ENCODE measurements at regions not wholly inside any gene's neighbourhood (a gene's known extent, or its start where the extent isn't known, plus 50 kb on each side); places are given as distances from the start of the nearest gene placed in this dataset.

DNA sequence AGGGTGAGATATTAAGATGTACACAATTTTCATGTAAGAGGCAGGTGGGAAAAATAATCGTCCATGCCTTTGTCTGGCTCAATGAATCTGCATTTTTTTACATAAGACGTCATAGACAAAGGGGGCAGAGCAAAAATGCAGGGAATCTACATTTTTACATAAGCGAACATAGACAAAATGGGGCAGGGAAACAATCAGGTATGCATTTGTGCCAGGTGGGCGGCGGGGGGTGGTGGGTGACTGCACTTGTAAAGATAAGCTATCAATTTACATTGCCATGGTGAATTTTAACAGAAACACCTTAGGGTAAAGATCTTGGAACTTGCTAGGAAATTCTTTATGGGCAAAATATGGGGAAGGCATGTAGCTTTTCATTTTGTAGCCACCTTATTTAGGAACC, 96.3 kb upstream of the CES5A start:
- no peak for TF ChIP-seq CTCF (IDR thresholded peaks at IDR 0.05)
- Histone ChIP-seq H3K9me3 (no peaks in the 10 kb centered on the region), H3K27ac (no peak overlapping the region), H3K4me1 (no peaks in the 10 kb centered on the region), H3K27me3 (no peaks in the 10 kb centered on the region), H3K4me3 (no peak overlapping the region), H3K36me3 (no peaks in the 10 kb centered on the region)
- ATAC-seq (no peak), DNase-seq (no peak)
- intact Hi-C loops (cut with DNase I): no loop called here

- Histone ChIP-seq H3K36me3 (no peaks in the 10 kb centered on the region), H3K4me3 (no peak overlapping the region), H3K4me1 (no peaks in the 10 kb centered on the region), H3K27ac (no peak overlapping the region), H3K27me3 (no peaks in the 10 kb centered on the region), H3K9me3 (no peaks in the 10 kb centered on the region)
- intact Hi-C loops (cut with DNase I): no loop called here
- peak; percentile 33 for ATAC-seq
- TF ChIP-seq CTCF (IDR thresholded peaks at IDR 0.05): no peak
- DNase-seq: no peak
Measured at GRCh38 chr16:55968221-55968620, 93.0 kb upstream of the CES5A start.

DNA sequence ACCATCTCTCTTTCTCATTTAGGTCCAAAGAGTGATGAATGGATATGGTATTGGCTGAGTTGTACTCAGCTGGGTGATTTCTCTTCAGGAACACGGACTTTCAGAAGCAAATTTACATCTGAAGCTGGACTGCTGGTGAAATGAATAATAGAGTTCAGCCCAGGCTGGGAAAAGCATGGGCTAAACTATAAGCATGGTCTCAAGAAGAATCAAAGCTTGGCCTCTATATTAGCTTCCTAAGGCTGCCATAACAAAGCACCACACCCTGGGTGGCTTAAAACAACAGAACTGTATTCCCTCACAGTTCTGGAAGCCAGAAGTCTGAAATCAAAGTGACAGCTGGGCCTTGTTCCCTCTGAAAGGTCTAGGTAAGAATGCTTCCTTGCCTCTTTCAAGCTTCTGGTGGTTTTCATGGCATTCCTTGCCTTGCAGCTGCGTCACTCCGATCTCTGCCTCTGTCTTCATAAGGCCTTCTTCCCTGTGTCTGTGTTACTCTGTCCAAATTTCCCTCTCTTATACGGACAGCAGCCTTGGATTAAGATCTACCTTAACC, 89.8 kb upstream of the CES5A start:
- ATAC-seq: peak; percentile 28
- Histone ChIP-seq H3K9me3 (no peaks in the 10 kb centered on the region), H3K36me3 (no peaks in the 10 kb centered on the region), H3K4me3 (no peak overlapping the region), H3K4me1 (no peaks in the 10 kb centered on the region), H3K27me3 (no peaks in the 10 kb centered on the region), H3K27ac (no peak overlapping the region)
- TF ChIP-seq CTCF (IDR thresholded peaks at IDR 0.05): no peak
- intact Hi-C loops (cut with DNase I): no loop called here
- no peak for DNase-seq

DNA sequence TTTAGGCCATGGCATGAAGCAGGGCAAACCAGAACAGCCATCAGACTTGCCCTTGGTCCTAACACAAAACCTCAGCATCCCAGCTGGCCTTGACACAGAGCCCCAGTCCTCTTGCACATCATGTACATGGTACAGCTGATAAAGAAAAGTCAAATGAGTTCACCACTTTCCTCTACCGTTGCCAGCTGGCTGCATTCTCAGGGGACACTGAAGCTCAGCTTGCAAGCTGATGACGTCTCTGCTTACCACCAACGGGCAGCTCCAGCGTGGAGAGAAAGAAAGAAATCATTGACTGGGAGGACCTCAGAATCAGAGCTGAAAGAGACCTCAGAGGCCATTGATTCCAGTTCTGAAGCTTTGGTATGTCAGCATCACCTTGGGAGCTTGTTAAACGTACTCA, 80.7 kb upstream of the CES5A start:
- intact Hi-C loops (cut with DNase I): no loop called here
- H3K4me3 ChIP-seq: no peak overlapping the region
- H3K27ac ChIP-seq: no peak overlapping the region
- DNase-seq (peak in 1 of 4 donors; percentile 48), ATAC-seq (no peak)
- H3K9me3 ChIP-seq: no peaks in the 10 kb centered on the region
- no peak for TF ChIP-seq CTCF (IDR thresholded peaks at IDR 0.05)
- H3K27me3 ChIP-seq: no peaks in the 10 kb centered on the region
- no peaks in the 10 kb centered on the region for H3K36me3 ChIP-seq
- H3K4me1 ChIP-seq: no peaks in the 10 kb centered on the region

- no peaks in the 10 kb centered on the region for H3K27me3 ChIP-seq
- TF ChIP-seq CTCF (IDR thresholded peaks at IDR 0.05): no peak
- H3K4me1 ChIP-seq: no peaks in the 10 kb centered on the region
- H3K4me3 ChIP-seq: no peak overlapping the region
- no peak for ATAC-seq
- no peaks in the 10 kb centered on the region for H3K9me3 ChIP-seq
- H3K27ac ChIP-seq: no peak overlapping the region
- intact Hi-C loops (cut with DNase I): no loop called here
- no peak for DNase-seq
- H3K36me3 ChIP-seq: no peaks in the 10 kb centered on the region
Measured at GRCh38 chr16:55955424-55955823, 80.3 kb upstream of the CES5A start.

All from left lung (tissue), 4 donors.